A549 (cell line): ENCODE measurements at regions not wholly inside any gene's neighbourhood (a gene's known extent, or its start where the extent isn't known, plus 50 kb on each side); places are given as distances from the start of the nearest gene placed in this dataset.

Experiments
- ATAC-seq, 2 experiments: fragments of 200-7000 bp in 1 of 2; fragments of >200 bp in 1 of 2; cut with Nextera tagmentation in 1 of 2; cut with Tn5 transposase in 1 of 2; 3 replicates each; pipeline versions ENCODE4 v1.8.0 to v1.9.1; 2018 to 2020; ENCODE audit warnings: mild to moderate bottlenecking in 1 of 2, moderate library complexity in 1 of 2
- CTCF ChIA-PET: fragments of 300-600 bp; sonication (Branson Sonifier 250); formaldehyde crosslinking; extraction: SDS; loops from one replicate; lab custom pipeline; 2021; ENCODE audit warnings: antibody characterized with exemption, inconsistent platforms; lab: Yijun Ruan, JAX
- POLR2A ChIA-PET: fragments of 350-600 bp; formaldehyde crosslinking; extraction: SDS; loops from one replicate; lab custom pipeline; 2021; ENCODE audit warnings: antibody characterized with exemption, inconsistent platforms; lab: Yijun Ruan, JAX
- DNase-seq, 2 experiments: peaks; one replicate each; pipeline versions ENCODE4 v3.0.0 to v3.0.0-alpha.2; 2011 to 2016; ENCODE audit warnings: low read depth in 1 of 2, low spot score in 1 of 2
- FAIRE-seq: peaks from 2 replicates; lab custom pipeline; 2011; peaks lifted over from hg19 to GRCh38; lab: Jason Lieb, UNC
- H3K27ac ChIP-seq, 2 experiments: fragments of >200 bp; sonication (Bioruptor Twin); formaldehyde crosslinking; 3 replicates each; pipeline ENCODE4 v1.5.1; 2016 to 2017
- H3K4me1 ChIP-seq: fragments of >200 bp; sonication (Bioruptor Twin); formaldehyde crosslinking; 3 replicates; pipeline ENCODE4 v1.6.1; 2016
- H3K4me2 ChIP-seq: fragments of >200 bp; sonication (Bioruptor Twin); formaldehyde crosslinking; 3 replicates; pipeline ENCODE4 v1.6.1; 2016
- H3K4me3 ChIP-seq: fragments of >200 bp; sonication (Bioruptor Twin); formaldehyde crosslinking; 3 replicates; pipeline ENCODE4 v1.5.1; 2016
- H3K9me3 ChIP-seq: fragments of >200 bp; sonication (Bioruptor Twin); formaldehyde crosslinking; 3 replicates; pipeline ENCODE4 v1.6.1; 2016
- CEBPB ChIP-seq, 2 experiments: fragments of >200 bp in 1 of 2; sonication (Bioruptor Twin) in 1 of 2; formaldehyde crosslinking in 1 of 2; IDR thresholded peaks; 2 replicates each; pipeline ENCODE4 v1.6.1; 2012 to 2016
- EHF ChIP-seq: fragments of 250-450 bp; sonication (Bioruptor Pico); IDR thresholded peaks from 2 replicates; pipeline ENCODE4 v1.5.0; 2020; ENCODE audit warnings: mild to moderate bottlenecking
- ESRRA ChIP-seq: fragments of 150-350 bp; IDR thresholded peaks from 2 replicates; pipeline ENCODE4 v1.6.1; 2014; ENCODE audit warnings: mild to moderate bottlenecking, low read length, borderline replicate concordance
- FOSB ChIP-seq: fragments of 250-450 bp; sonication (Bioruptor Pico); IDR thresholded peaks from 2 replicates; pipeline ENCODE4 v1.5.0; 2020; ENCODE audit warnings: mild to moderate bottlenecking, moderate library complexity
- HDAC2 ChIP-seq: fragments of 200-600 bp; sonication (generic); IDR thresholded peaks from 2 replicates; pipeline ENCODE4 v1.6.1; 2016
- HEYL ChIP-seq: fragments of 250-450 bp; sonication (Bioruptor Pico); IDR thresholded peaks from 2 replicates; pipeline ENCODE4 v1.8.0; 2021; ENCODE audit warnings: mild to moderate bottlenecking, moderate library complexity
- HOXA7 ChIP-seq: fragments of 250-450 bp; sonication (Bioruptor Pico); IDR thresholded peaks from 2 replicates; pipeline ENCODE4 v1.5.0; 2020; ENCODE audit warnings: mild to moderate bottlenecking, moderate library complexity
- JUN ChIP-seq, 2 experiments: fragments of >200 bp; sonication (Bioruptor Twin); formaldehyde crosslinking; IDR thresholded peaks; 2 replicates in 1 of 2; 3 replicates in 1 of 2; pipeline ENCODE4 v1.6.1; 2016 to 2017
- KDM5A ChIP-seq: fragments of 200-600 bp; sonication (generic); IDR thresholded peaks from 2 replicates; pipeline ENCODE4 v1.6.1; 2016; ENCODE audit warnings: antibody characterized with exemption, mild to moderate bottlenecking
- MAFK ChIP-seq: fragments of 450-650 bp; IDR thresholded peaks from 2 replicates; pipeline ENCODE4 v1.6.1; 2014; ENCODE audit not compliant: partially characterized antibody
- MYC ChIP-seq: IDR thresholded peaks from 2 replicates; pipeline ENCODE4 v1.6.1; 2012; ENCODE audit warnings: mild to moderate bottlenecking, inconsistent platforms, low read length, improper control_type of control experiment, borderline replicate concordance
- NFE2L2 ChIP-seq: fragments of 150-350 bp; conservative IDR thresholded peaks from 2 replicates; pipeline ENCODE4 v1.6.1; 2014; ENCODE audit warnings: low read length
- PHF8 ChIP-seq: fragments of 200-600 bp; sonication (generic); IDR thresholded peaks from 2 replicates; pipeline ENCODE4 v1.6.1; 2016; ENCODE audit warnings: low read depth, mild to moderate bottlenecking, antibody characterized with exemption, moderate library complexity, borderline replicate concordance
- POLR2A ChIP-seq: IDR thresholded peaks from 2 replicates; pipeline ENCODE4 v1.6.1; 2012; ENCODE audit warnings: mild to moderate bottlenecking, low read length
- RAD21 ChIP-seq, 2 experiments: fragments of >200 bp in 1 of 2; sonication (Bioruptor Twin) in 1 of 2; formaldehyde crosslinking in 1 of 2; IDR thresholded peaks in 1 of 2; conservative IDR thresholded peaks in 1 of 2; 2 replicates in 1 of 2; 3 replicates in 1 of 2; pipeline ENCODE4 v1.6.1; 2012 to 2018; ENCODE audit warnings: inconsistent platforms in 1 of 2
- RARB ChIP-seq: fragments of 250-450 bp; sonication (Bioruptor Pico); IDR thresholded peaks from 2 replicates; pipeline ENCODE4 v1.8.0; 2021; ENCODE audit warnings: mild to moderate bottlenecking, moderate library complexity
- RNF2 ChIP-seq: fragments of 200-600 bp; sonication (generic); IDR thresholded peaks from 2 replicates; pipeline ENCODE4 v1.6.1; 2016; ENCODE audit warnings: low read depth, mild to moderate bottlenecking, antibody characterized with exemption, moderate library complexity, borderline replicate concordance
- TFCP2L1 ChIP-seq: fragments of 250-450 bp; sonication (Bioruptor Pico); IDR thresholded peaks from 2 replicates; pipeline ENCODE4 v1.5.0; 2021; ENCODE audit warnings: mild to moderate bottlenecking
- ZNF302 ChIP-seq: fragments of 250-450 bp; sonication (Bioruptor Pico); IDR thresholded peaks from 2 replicates; pipeline ENCODE4 v1.9.0; 2021; ENCODE audit warnings: inconsistent platforms, mild to moderate bottlenecking, moderate library complexity
- WGBS: methylation state at CpG from one replicate; pipeline ENCODE4 v1.1.6; 2017; ENCODE audit errors: missing lambda C conversion rate; 5-methylcytosine and 5-hydroxymethylcytosine counted together
- TF ChIP-seq, protein P1 (sequence below): IDR thresholded peaks from 2 replicates; pipeline ENCODE4 v1.6.1; 2012
- TF ChIP-seq, protein P2 (sequence below): fragments of 250-450 bp; sonication (Bioruptor Pico); IDR thresholded peaks from 2 replicates; pipeline ENCODE4 v1.5.0; 2020; ENCODE audit warnings: low read depth, mild to moderate bottlenecking, moderate library complexity
- TF ChIP-seq, protein P3 (sequence below): IDR thresholded peaks from 2 replicates; pipeline ENCODE4 v1.6.1; 2012; ENCODE audit warnings: low read depth, borderline replicate concordance
- TF ChIP-seq, protein P4 (sequence below): IDR thresholded peaks from 2 replicates; pipeline ENCODE4 v1.6.1; 2012
- TF ChIP-seq, protein P5 (sequence below): fragments of >200 bp; sonication (Bioruptor Twin); formaldehyde crosslinking; IDR thresholded peaks from 3 replicates; pipeline ENCODE4 v1.5.1; 2016

DNA sequence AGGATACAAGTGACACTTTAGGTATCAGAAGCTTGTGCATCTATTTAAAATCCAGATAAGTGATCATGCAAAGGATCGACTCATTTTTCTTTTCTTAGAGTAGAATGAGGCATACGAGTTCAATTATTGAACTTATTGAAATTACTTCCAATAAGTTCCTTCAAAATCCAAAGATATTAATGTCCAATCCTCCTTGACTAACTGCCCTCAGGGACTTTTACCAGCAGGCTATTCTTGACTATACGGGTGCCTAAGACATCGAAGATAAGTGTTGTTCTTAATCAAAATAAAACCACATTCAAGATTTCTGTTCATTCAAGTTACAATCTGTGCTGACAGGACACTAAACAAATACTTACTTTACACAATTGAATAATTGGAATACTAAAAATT lies 74.5 kb upstream of the SP4 start:
- CTCF ChIA-PET, result no interaction called here
- WGBS, result 34% methylated on average over 4 of the region's 4 CpGs

GRCh38 chr7:21354284-21354683 lies 73.6 kb upstream of the SP4 start:
- no peak overlapping the region for H3K4me2 ChIP-seq
- FAIRE-seq, result no peak
- no peak for ATAC-seq
- no peak overlapping the region for H3K4me3 ChIP-seq
- TF ChIP-seq, protein P1, sequence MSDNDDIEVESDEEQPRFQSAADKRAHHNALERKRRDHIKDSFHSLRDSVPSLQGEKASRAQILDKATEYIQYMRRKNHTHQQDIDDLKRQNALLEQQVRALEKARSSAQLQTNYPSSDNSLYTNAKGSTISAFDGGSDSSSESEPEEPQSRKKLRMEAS, result no peak
- TF ChIP-seq NFE2L2 (no peak), RAD21 (conservative IDR thresholded peaks at IDR 0.05 in 1 of 2, IDR thresholded peaks at IDR 0.05 in 1 of 2) (no peak), POLR2A (no peak), RNF2 (no peak), FOSB (CRISPR knock-in tag) (no peak), KDM5A (no peak), HOXA7 (CRISPR knock-in tag) (no peak), MAFK (no peak), JUN (IDR thresholded peaks at IDR 0.05) (no peak), TFCP2L1 (CRISPR knock-in tag) (no peak), EHF (CRISPR knock-in tag) (no peak), ZNF302 (CRISPR knock-in tag) (no peak), CEBPB (IDR thresholded peaks at IDR 0.05) (no peak), ESRRA (no peak)
- TF ChIP-seq, protein P2, sequence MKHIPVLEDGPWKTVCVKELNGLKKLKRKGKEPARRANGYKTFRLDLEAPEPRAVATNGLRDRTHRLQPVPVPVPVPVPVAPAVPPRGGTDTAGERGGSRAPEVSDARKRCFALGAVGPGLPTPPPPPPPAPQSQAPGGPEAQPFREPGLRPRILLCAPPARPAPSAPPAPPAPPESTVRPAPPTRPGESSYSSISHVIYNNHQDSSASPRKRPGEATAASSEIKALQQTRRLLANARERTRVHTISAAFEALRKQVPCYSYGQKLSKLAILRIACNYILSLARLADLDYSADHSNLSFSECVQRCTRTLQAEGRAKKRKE, result no peak
- TF ChIP-seq, protein P3, sequence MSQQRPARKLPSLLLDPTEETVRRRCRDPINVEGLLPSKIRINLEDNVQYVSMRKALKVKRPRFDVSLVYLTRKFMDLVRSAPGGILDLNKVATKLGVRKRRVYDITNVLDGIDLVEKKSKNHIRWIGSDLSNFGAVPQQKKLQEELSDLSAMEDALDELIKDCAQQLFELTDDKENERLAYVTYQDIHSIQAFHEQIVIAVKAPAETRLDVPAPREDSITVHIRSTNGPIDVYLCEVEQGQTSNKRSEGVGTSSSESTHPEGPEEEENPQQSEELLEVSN, result no peak
- H3K4me1 ChIP-seq, result no peaks in the 10 kb centered on the region
- ChIA-PET CTCF (no interaction called here), POLR2A (no interaction called here)
- DNase-seq, result no peak
- WGBS, result 68% methylated on average over 5 of the region's 5 CpGs
- no peaks in the 10 kb centered on the region for H3K9me3 ChIP-seq
- H3K27ac ChIP-seq, result no peak overlapping the region

More for the DNA sequence above, 74.5 kb upstream of the SP4 start:
- DNase-seq, result no peak
- ATAC-seq, result no peak
- TF ChIP-seq, protein P3, result no peak
- TF ChIP-seq RNF2 (no peak), RAD21 (conservative IDR thresholded peaks at IDR 0.05 in 1 of 2, IDR thresholded peaks at IDR 0.05 in 1 of 2) (no peak), PHF8 (no peak), ESRRA (no peak)
- TF ChIP-seq, protein P2, result no peak
- Histone ChIP-seq H3K27ac (no peak overlapping the region), H3K4me2 (no peak overlapping the region), H3K4me3 (no peak overlapping the region), H3K9me3 (no peaks in the 10 kb centered on the region), H3K4me1 (no peaks in the 10 kb centered on the region)
- POLR2A ChIA-PET, result no interaction called here
- no peak for FAIRE-seq

GRCh38 chr7:21355406-21355874 lies 72.4 kb upstream of the SP4 start:
- WGBS, result 24% methylated on average over 2 of the region's 2 CpGs
- no peak overlapping the region for H3K27ac ChIP-seq
- no peak for DNase-seq
- FAIRE-seq, result no peak
- ATAC-seq, result no peak
- no peak overlapping the region for H3K4me3 ChIP-seq
- no peak overlapping the region for H3K4me2 ChIP-seq
- ChIA-PET CTCF (interaction anchor here (1.0 kb wide), 1 partner anchor 47 kb away, joined by 3 read pairs; no protein-coding TSS in a partner anchor), POLR2A (no interaction called here)
- TF ChIP-seq JUN (IDR thresholded peaks at IDR 0.05) (no peak), MYC (no peak), RARB (CRISPR knock-in tag) (no peak), RNF2 (no peak), HDAC2 (no peak), HEYL (CRISPR knock-in tag) (no peak)
- TF ChIP-seq, protein P4, sequence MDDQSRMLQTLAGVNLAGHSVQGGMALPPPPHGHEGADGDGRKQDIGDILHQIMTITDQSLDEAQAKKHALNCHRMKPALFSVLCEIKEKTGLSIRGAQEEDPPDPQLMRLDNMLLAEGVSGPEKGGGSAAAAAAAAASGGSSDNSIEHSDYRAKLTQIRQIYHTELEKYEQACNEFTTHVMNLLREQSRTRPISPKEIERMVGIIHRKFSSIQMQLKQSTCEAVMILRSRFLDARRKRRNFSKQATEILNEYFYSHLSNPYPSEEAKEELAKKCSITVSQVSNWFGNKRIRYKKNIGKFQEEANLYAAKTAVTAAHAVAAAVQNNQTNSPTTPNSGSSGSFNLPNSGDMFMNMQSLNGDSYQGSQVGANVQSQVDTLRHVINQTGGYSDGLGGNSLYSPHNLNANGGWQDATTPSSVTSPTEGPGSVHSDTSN, result no peak
- TF ChIP-seq, protein P5, sequence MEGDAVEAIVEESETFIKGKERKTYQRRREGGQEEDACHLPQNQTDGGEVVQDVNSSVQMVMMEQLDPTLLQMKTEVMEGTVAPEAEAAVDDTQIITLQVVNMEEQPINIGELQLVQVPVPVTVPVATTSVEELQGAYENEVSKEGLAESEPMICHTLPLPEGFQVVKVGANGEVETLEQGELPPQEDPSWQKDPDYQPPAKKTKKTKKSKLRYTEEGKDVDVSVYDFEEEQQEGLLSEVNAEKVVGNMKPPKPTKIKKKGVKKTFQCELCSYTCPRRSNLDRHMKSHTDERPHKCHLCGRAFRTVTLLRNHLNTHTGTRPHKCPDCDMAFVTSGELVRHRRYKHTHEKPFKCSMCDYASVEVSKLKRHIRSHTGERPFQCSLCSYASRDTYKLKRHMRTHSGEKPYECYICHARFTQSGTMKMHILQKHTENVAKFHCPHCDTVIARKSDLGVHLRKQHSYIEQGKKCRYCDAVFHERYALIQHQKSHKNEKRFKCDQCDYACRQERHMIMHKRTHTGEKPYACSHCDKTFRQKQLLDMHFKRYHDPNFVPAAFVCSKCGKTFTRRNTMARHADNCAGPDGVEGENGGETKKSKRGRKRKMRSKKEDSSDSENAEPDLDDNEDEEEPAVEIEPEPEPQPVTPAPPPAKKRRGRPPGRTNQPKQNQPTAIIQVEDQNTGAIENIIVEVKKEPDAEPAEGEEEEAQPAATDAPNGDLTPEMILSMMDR, result no peak
- no peaks in the 10 kb centered on the region for H3K4me1 ChIP-seq
- no peaks in the 10 kb centered on the region for H3K9me3 ChIP-seq
